ENCODE measurements at regions not wholly inside any gene's neighbourhood (a gene's known extent, or its start where the extent isn't known, plus 50 kb on each side); places are given as distances from the start of the nearest gene placed in this dataset.

DNA sequence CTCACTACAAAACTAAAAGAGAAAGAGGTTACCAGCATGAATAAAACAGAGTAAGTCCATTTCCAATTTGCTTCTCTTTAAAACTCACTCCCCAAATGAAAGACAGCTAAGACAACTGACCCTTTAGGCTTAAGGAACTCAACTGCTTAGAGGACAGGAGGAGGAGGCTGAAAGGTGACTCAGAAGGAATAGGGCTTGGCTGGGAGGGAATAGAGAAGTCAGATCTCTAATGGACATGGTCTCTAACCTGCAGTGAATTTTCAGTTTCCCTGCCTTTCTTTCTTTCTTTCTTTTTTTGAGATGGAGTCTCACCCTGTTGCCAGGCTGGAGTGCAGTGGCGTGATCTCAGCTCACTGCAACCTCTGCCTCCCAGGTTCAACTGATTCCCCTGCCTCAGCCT, 261.8 kb upstream of the CLINT1 start:
- no peaks in the 10 kb centered on the region for H4K20me1 ChIP-seq (ENCODE audit: insufficient read depth, poor library complexity, severe bottlenecking)
- H2AFZ ChIP-seq: no peak overlapping the region
- no peak overlapping the region for H3K4me3 ChIP-seq
- no peaks in the 10 kb centered on the region for H3K9me3 ChIP-seq (ENCODE audit: low read depth)
- H3K36me3 ChIP-seq (replicated peaks; ENCODE audit: insufficient read depth, low read depth): no peaks in the 10 kb centered on the region
- H3K79me2 ChIP-seq: no peaks in the 10 kb centered on the region
- no peak for DNase-seq (ENCODE audit: low spot score)
- H3K4me2 ChIP-seq: no peak overlapping the region
- H3K9me2 ChIP-seq (replicated peaks; ENCODE audit: insufficient read depth): no peaks in the 10 kb centered on the region
- TF ChIP-seq EZH2 (IDR thresholded peaks at IDR 0.05; ENCODE audit: borderline replicate concordance) (no peak), CTCF (IDR thresholded peaks at IDR 0.05; ENCODE audit: poor library complexity) (no peak), EZH2phosphoT487 (IDR thresholded peaks at IDR 0.05; ENCODE audit: low read depth, severe bottlenecking, unreplicated experiment) (no peak)
- WGBS (ENCODE audit: low lambda C conversion rate, missing lambda C conversion rate): 100% methylated on average over 1 of the region's 1 CpG
- peaks cover 7% of the 10 kb centered on the region for H3K4me1 ChIP-seq (ENCODE audit: insufficient read depth)
- H3K27ac ChIP-seq: no peak overlapping the region
- no peaks in the 10 kb centered on the region for H3K27me3 ChIP-seq

DNA sequence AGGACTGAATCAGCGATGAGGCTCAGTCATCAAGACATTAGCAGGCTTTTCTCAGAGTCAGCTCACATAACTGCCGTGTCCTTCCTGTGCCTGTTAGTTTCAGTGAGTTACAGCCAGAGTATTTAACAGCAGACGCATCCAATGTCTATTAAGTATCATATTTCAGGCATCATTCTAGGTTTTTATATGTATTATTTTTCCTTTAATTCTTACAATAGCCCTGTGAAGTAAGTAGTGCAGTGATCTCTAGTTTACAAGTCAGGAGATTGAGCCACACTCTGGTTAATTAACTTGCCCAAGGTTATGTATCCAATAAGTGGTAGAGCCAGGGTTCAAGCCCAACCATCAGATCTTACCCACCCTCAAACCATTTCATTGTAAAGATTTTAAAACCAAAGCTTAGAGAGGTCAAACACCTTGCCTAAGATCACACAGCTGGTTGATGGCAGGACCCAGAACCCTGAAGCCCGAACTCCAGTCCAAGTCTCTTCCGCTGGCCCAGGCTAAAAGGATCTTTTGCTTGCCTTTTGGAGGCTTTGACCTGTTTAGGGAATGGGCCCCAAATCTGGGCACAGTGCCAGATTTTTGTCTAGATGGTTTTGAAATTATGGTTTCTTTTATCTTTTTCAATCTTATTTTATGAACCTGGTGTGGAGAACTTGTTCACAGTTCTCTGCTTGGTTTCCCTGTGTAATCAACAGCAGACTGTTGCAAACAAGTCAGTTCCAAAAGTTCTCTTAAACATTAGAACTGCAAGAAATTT, 261.2 kb upstream of the CLINT1 start:
- Histone ChIP-seq H3K36me3 (replicated peaks; ENCODE audit: insufficient read depth, low read depth) (no peaks in the 10 kb centered on the region), H3K79me2 (no peaks in the 10 kb centered on the region), H3K27ac (no peak overlapping the region), H3K9me3 (ENCODE audit: low read depth) (no peaks in the 10 kb centered on the region), H3K4me1 (ENCODE audit: insufficient read depth) (peaks cover 7% of the 10 kb centered on the region), H2AFZ (no peak overlapping the region), H3K4me2 (no peak overlapping the region), H4K20me1 (ENCODE audit: insufficient read depth, poor library complexity, severe bottlenecking) (no peaks in the 10 kb centered on the region), H3K27me3 (no peaks in the 10 kb centered on the region), H3K4me3 (no peak overlapping the region), H3K9me2 (replicated peaks; ENCODE audit: insufficient read depth) (no peaks in the 10 kb centered on the region)
- no peak for DNase-seq (ENCODE audit: low spot score)
- WGBS (ENCODE audit: low lambda C conversion rate, missing lambda C conversion rate): 65% methylated on average over 5 of the region's 5 CpGs
- no peak for TF ChIP-seq EZH2phosphoT487 (IDR thresholded peaks at IDR 0.05; ENCODE audit: low read depth, severe bottlenecking, unreplicated experiment)
- TF ChIP-seq EZH2 (IDR thresholded peaks at IDR 0.05; ENCODE audit: borderline replicate concordance): no peak
- no peak for TF ChIP-seq CTCF (IDR thresholded peaks at IDR 0.05; ENCODE audit: poor library complexity)

DNA sequence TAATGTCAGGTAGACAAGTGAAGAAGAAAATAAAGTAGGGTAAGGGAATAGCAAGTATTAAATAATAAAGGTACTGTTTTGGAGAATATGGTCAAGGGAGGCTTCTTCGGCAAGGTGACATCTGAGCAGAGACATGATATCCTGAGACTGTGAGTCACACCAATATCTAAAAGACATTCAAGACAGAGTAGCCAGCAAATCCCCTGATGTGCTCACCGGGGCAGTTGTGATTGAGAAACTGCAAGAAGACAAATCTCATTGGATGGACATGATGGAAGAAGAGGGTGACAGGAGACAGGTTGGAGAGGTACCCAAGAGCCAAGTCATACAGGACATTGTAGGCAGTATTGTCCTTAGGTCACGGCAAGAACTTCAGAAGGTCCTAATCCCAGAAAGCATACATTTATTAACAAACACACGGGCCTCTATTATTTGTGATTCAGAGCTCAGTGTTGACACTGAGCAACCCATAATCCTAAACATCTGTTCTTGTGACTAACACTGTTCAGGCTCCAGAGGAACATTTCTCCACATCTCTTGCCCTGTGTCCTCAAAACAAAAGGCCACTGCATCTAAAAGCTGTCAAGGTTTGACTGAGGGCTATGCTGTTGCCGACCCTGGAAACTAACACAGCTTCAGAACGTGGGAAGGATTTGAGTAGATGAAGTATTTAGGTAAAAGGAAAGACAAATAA, 258.7 kb upstream of the CLINT1 start:
- 68% methylated on average over 6 of the region's 6 CpGs for WGBS (ENCODE audit: low lambda C conversion rate, missing lambda C conversion rate)
- Histone ChIP-seq H3K9me3 (ENCODE audit: low read depth) (no peaks in the 10 kb centered on the region), H3K27ac (no peak overlapping the region), H3K9me2 (replicated peaks; ENCODE audit: insufficient read depth) (no peaks in the 10 kb centered on the region), H3K4me3 (no peak overlapping the region), H3K4me2 (no peak overlapping the region), H3K36me3 (replicated peaks; ENCODE audit: insufficient read depth, low read depth) (no peaks in the 10 kb centered on the region), H3K27me3 (no peaks in the 10 kb centered on the region), H4K20me1 (ENCODE audit: insufficient read depth, poor library complexity, severe bottlenecking) (no peaks in the 10 kb centered on the region), H3K4me1 (ENCODE audit: insufficient read depth) (peaks cover 7% of the 10 kb centered on the region), H2AFZ (no peak overlapping the region), H3K79me2 (no peaks in the 10 kb centered on the region)
- DNase-seq (ENCODE audit: low spot score): no peak
- TF ChIP-seq EZH2 (IDR thresholded peaks at IDR 0.05; ENCODE audit: borderline replicate concordance) (no peak), CTCF (IDR thresholded peaks at IDR 0.05; ENCODE audit: poor library complexity) (no peak), EZH2phosphoT487 (IDR thresholded peaks at IDR 0.05; ENCODE audit: low read depth, severe bottlenecking, unreplicated experiment) (no peak)
